Right lobe of liver (tissue), 6 donors: ENCODE measurements at regions not wholly inside any gene's neighbourhood (a gene's known extent, or its start where the extent isn't known, plus 50 kb on each side); places are given as distances from the start of the nearest gene placed in this dataset.

Source experiments
- ATAC-seq, 4 donors: fragments of 200-7000 bp; cut with Tn5 transposase; one replicate each; pipeline ENCODE4 v1.9.1; 2020; ENCODE audit warnings: mild to moderate bottlenecking in 4 of 4, moderate library complexity in 4 of 4
- DNase-seq, 3 donors: peaks; one replicate each; pipeline ENCODE4 v3.0.0-alpha.2; 2020
- H3K27ac ChIP-seq, 3 donors: fragments of 200-600 bp; one replicate each; pipeline ENCODE4 v1.8.0; 2022
- H3K27me3 ChIP-seq, 2 donors: fragments of 200-600 bp; one replicate each; pipeline ENCODE4 v1.8.0; 2022
- H3K36me3 ChIP-seq, 4 donors: fragments of 200-600 bp; sonication (generic) in 1 of 4; one replicate each; pipeline versions ENCODE4 v1.5.1 to v1.8.0; 2017 to 2022; ENCODE audit warnings: control low read depth in 1 of 4
- H3K4me1 ChIP-seq, 4 donors: fragments of 200-600 bp; sonication (generic) in 1 of 4; one replicate each; pipeline versions ENCODE4 v1.5.1 to v1.8.0; 2017 to 2022; ENCODE audit warnings: control low read depth in 1 of 4
- H3K4me3 ChIP-seq, 3 donors: fragments of 200-600 bp; one replicate each; pipeline ENCODE4 v1.8.0; 2022
- H3K9me3 ChIP-seq, 4 donors: fragments of 200-600 bp; sonication (generic) in 1 of 4; one replicate each; pipeline versions ENCODE4 v1.5.1 to v1.8.0; 2017 to 2022; ENCODE audit warnings: control low read depth in 1 of 4
- CTCF ChIP-seq, 4 donors: fragments of 200-600 bp in 3 of 4; fragments of 450-650 bp in 1 of 4; IDR thresholded peaks; one replicate each; pipeline versions ENCODE4 v1.5.1 to v1.8.0; 2016 to 2022; ENCODE audit warnings: antibody characterized with exemption in 4 of 4, mild to moderate bottlenecking in 2 of 4
- POLR2A ChIP-seq: fragments of 450-650 bp; IDR thresholded peaks from one replicate; pipeline ENCODE4 v1.6.1; 2017; ENCODE audit warnings: antibody characterized with exemption, mild to moderate bottlenecking
- WGBS: methylation state at CpG from one replicate; pipeline ENCODE4 v1.1.6; 2018; ENCODE audit warnings: low coverage, low lambda C conversion rate; ENCODE audit not compliant: insufficient coverage; ENCODE audit errors: missing lambda C conversion rate; 5-methylcytosine and 5-hydroxymethylcytosine counted together
- intact Hi-C, 2 donors: fragments of 100-400 bp; cut with DNase I; formaldehyde crosslinking; loops; one replicate each; pipeline versions ENCODE4 v1.11.2 to v1.14.1; 2022
- donor health status: DM: no; HTN: yes; CAD: no.
- donor health status: DM: no; HTN: no; CAD: no.
- donor health status: DM: no; HTN: no; CAD: no.
- donor health status: DM: no; HTN: yes; CAD: no.
- donor health status: DM: no; HTN: yes; CAD: no.

GRCh38 chr10:131503992-131504391 lies 192.5 kb upstream of the TCERG1L start:
- no peaks in the 10 kb centered on the region for H3K36me3 ChIP-seq
- H3K4me3 ChIP-seq, result no peak overlapping the region
- TF ChIP-seq POLR2A (no peak), CTCF (IDR thresholded peaks at IDR 0.05) (no peak)
- intact Hi-C loops, result no loop called here
- H3K4me1 ChIP-seq, result no peaks in the 10 kb centered on the region
- DNase-seq (no peak), ATAC-seq (no peak)
- H3K27me3 ChIP-seq, result no peaks in the 10 kb centered on the region
- 80% methylated on average over 2 of the region's 2 CpGs for WGBS
- H3K27ac ChIP-seq, result no peak overlapping the region
- peaks cover 0 to 3% (median 0%) of the 10 kb centered on the region in 4 donors for H3K9me3 ChIP-seq

- intact Hi-C loops, result no loop called here
- 76% methylated on average over 9 of the region's 9 CpGs for WGBS
- TF ChIP-seq CTCF (IDR thresholded peaks at IDR 0.05) (no peak), POLR2A (no peak)
Measured at GRCh38 chr10:131511391-131511790, 199.9 kb upstream of the TCERG1L start.

GRCh38 chr10:131512852-131513251 lies 201.3 kb upstream of the TCERG1L start:
- H3K27ac ChIP-seq, result no peak overlapping the region
- WGBS, result 84% methylated on average over 5 of the region's 7 CpGs
- no peak overlapping the region for H3K4me3 ChIP-seq
- no peaks in the 10 kb centered on the region for H3K9me3 ChIP-seq
- TF ChIP-seq POLR2A (no peak), CTCF (IDR thresholded peaks at IDR 0.05) (no peak)
- no peaks in the 10 kb centered on the region for H3K36me3 ChIP-seq
- DNase-seq (no peak), ATAC-seq (no peak)
- H3K27me3 ChIP-seq, result no peaks in the 10 kb centered on the region
- H3K4me1 ChIP-seq, result no peaks in the 10 kb centered on the region
- intact Hi-C loops, result no loop called here

More at GRCh38 chr10:131511391-131511790, 199.9 kb upstream of the TCERG1L start:
- H3K9me3 ChIP-seq, result no peaks in the 10 kb centered on the region
- ATAC-seq (no peak), DNase-seq (no peak)
- H3K27me3 ChIP-seq, result no peaks in the 10 kb centered on the region
- no peak overlapping the region for H3K27ac ChIP-seq
- no peaks in the 10 kb centered on the region for H3K36me3 ChIP-seq
- no peaks in the 10 kb centered on the region for H3K4me1 ChIP-seq
- H3K4me3 ChIP-seq, result no peak overlapping the region

- intact Hi-C loops, result no loop called here
- H3K27ac ChIP-seq, result no peak overlapping the region
- WGBS, result 80% methylated on average over 1 of the region's 4 CpGs
- no peaks in the 10 kb centered on the region for H3K36me3 ChIP-seq
- H3K27me3 ChIP-seq, result no peaks in the 10 kb centered on the region
- H3K9me3 ChIP-seq, result no peaks in the 10 kb centered on the region
- no peak overlapping the region for H3K4me3 ChIP-seq
- TF ChIP-seq POLR2A, result no peak
- ATAC-seq, result no peak
- H3K4me1 ChIP-seq, result no peaks in the 10 kb centered on the region
- DNase-seq, result no peak
Measured at GRCh38 chr10:131513445-131513844, 201.9 kb upstream of the TCERG1L start.

GRCh38 chr10:131513901-131514300 lies 202.4 kb upstream of the TCERG1L start:
- 45% methylated on average over 4 of the region's 8 CpGs for WGBS
- Histone ChIP-seq H3K9me3 (no peaks in the 10 kb centered on the region), H3K27me3 (no peaks in the 10 kb centered on the region), H3K36me3 (no peaks in the 10 kb centered on the region), H3K27ac (no peak overlapping the region), H3K4me3 (no peak overlapping the region), H3K4me1 (no peaks in the 10 kb centered on the region)
- no peak for DNase-seq
- TF ChIP-seq CTCF (IDR thresholded peaks at IDR 0.05) (no peak), POLR2A (no peak)
- intact Hi-C loops, result no loop called here
- no peak for ATAC-seq
